ENCODE measurements at regions not wholly inside any gene's neighbourhood (a gene's known extent, or its start where the extent isn't known, plus 50 kb on each side); places are given as distances from the start of the nearest gene placed in this dataset.

DNA sequence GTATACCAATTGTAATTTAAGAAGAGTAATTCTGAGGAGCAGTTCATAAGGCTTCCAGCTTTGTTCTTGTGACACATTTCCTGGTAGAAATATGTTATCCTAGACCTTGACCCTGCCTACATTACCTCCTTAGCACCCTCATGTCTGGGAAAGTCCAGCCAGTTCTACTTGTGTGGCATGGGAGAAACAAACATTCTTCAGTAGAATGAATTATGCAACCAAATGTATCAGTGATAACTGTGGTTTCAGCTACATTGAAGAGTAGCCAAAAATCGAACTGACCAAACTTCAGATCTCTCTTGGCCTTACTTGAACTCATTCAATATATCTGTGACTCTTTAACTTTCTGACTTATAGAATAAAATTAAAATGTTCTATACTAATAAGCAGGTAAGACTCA lies 308.1 kb upstream of the LYPLAL1 start:
- no peaks in the 10 kb centered on the region for H3K9me1 ChIP-seq (ENCODE audit: control insufficient read depth, insufficient read depth, low read length)
- no peaks in the 10 kb centered on the region for H3K79me2 ChIP-seq (ENCODE audit: control insufficient read depth, insufficient read depth, low read length)
- H3K27me3 ChIP-seq (ENCODE audit: control insufficient read depth in 2 of 2, insufficient read depth in 2 of 2, low read length in 2 of 2), result no peaks in the 10 kb centered on the region
- H3K9me3 ChIP-seq (replicated peaks; ENCODE audit: control insufficient read depth, insufficient read depth, low read depth, low read length), result no peaks in the 10 kb centered on the region
- FAIRE-seq (no peak), DNase-seq (ENCODE audit: extremely low read depth in 1 of 4, low spot score in 3 of 4) (no peak), ATAC-seq (no peak)
- H4K20me1 ChIP-seq (replicated peaks; ENCODE audit: control insufficient read depth, insufficient read depth, low read length), result no peaks in the 10 kb centered on the region
- H3K9ac ChIP-seq (ENCODE audit: insufficient read depth in 1 of 2, low read depth in 2 of 2, low read length in 2 of 2), result no peak overlapping the region
- H3K27ac ChIP-seq (ENCODE audit: extremely low read depth, low read depth, low read length), result no peak overlapping the region
- H3K4me3 ChIP-seq, result no peak overlapping the region
- H3K4me2 ChIP-seq (ENCODE audit: insufficient read depth, low read length), result no peak overlapping the region
- no TSS peak for BruUV-seq (replicated peaks)
- no peak overlapping the region for H2AFZ ChIP-seq (ENCODE audit: low read depth, low read length)
- CTCF ChIA-PET (ENCODE audit: low intra/inter-chr PET ratio), result no interaction called here
- POLR2A ChIA-PET, result no interaction called here
- in situ Hi-C loops (cut with MboI), result no loop called here
- WGBS (ENCODE audit: insufficient coverage, low coverage, missing lambda C conversion rate), result 0% methylated on average over 1 of the region's 1 CpG
- intact Hi-C loops (cut with micrococcal nuclease), result no loop called here
- TF ChIP-seq ZNF583 (CRISPR knock-in tag; IDR thresholded peaks at IDR 0.05) (no peak), ESRRB (CRISPR knock-in tag; IDR thresholded peaks at IDR 0.05; ENCODE audit: borderline replicate concordance) (no peak), MED1 (CRISPR knock-in tag; IDR thresholded peaks at IDR 0.05; ENCODE audit: borderline replicate concordance) (no peak), SIX5 (IDR thresholded peaks at IDR 0.05; ENCODE audit: borderline replicate concordance in 1 of 2, insufficient read depth in 1 of 2, low read depth in 1 of 2, low read length in 2 of 2) (no peak), HDGF (IDR thresholded peaks at IDR 0.05) (no peak), FOXO4 (CRISPR knock-in tag; IDR thresholded peaks at IDR 0.05) (no peak), ZNF175 (CRISPR knock-in tag; IDR thresholded peaks at IDR 0.05; ENCODE audit: low read depth) (no peak), FOXA1 (IDR thresholded peaks at IDR 0.05; ENCODE audit: borderline replicate concordance) (no peak), SREBF2 (CRISPR knock-in tag; IDR thresholded peaks at IDR 0.05) (no peak), ZNF644 (tag; IDR thresholded peaks at IDR 0.05; ENCODE audit: low read depth) (no peak), GABPB1 (CRISPR knock-in tag; IDR thresholded peaks at IDR 0.05) (no peak), SMC3 (conservative IDR thresholded peaks at IDR 0.05; ENCODE audit: insufficient read depth, low read depth, low read length) (no peak), ZNF282 (CRISPR knock-in tag; IDR thresholded peaks at IDR 0.05) (no peak), NFE2L1 (tag; IDR thresholded peaks at IDR 0.05; ENCODE audit: borderline replicate concordance, low read depth) (no peak), STAT5B (CRISPR knock-in tag; IDR thresholded peaks at IDR 0.05) (no peak), TAF9B (IDR thresholded peaks at IDR 0.05; ENCODE audit: partially characterized antibody) (no peak), RB1 (IDR thresholded peaks at IDR 0.05; ENCODE audit: low read depth) (no peak)
- TF ChIP-seq, protein P1, sequence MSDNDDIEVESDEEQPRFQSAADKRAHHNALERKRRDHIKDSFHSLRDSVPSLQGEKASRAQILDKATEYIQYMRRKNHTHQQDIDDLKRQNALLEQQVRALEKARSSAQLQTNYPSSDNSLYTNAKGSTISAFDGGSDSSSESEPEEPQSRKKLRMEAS (CRISPR knock-in tag; IDR thresholded peaks at IDR 0.05), result no peak
- TF ChIP-seq, protein P2, sequence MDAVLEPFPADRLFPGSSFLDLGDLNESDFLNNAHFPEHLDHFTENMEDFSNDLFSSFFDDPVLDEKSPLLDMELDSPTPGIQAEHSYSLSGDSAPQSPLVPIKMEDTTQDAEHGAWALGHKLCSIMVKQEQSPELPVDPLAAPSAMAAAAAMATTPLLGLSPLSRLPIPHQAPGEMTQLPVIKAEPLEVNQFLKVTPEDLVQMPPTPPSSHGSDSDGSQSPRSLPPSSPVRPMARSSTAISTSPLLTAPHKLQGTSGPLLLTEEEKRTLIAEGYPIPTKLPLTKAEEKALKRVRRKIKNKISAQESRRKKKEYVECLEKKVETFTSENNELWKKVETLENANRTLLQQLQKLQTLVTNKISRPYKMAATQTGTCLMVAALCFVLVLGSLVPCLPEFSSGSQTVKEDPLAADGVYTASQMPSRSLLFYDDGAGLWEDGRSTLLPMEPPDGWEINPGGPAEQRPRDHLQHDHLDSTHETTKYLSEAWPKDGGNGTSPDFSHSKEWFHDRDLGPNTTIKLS (IDR thresholded peaks at IDR 0.05; ENCODE audit: borderline replicate concordance, low read depth), result no peak
- TF ChIP-seq, protein P3, sequence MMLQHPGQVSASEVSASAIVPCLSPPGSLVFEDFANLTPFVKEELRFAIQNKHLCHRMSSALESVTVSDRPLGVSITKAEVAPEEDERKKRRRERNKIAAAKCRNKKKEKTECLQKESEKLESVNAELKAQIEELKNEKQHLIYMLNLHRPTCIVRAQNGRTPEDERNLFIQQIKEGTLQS (IDR thresholded peaks at IDR 0.05), result no peak
- TF ChIP-seq, protein P3 (CRISPR knock-in tag; conservative IDR thresholded peaks at IDR 0.05), result no peak
- H3K36me3 ChIP-seq (ENCODE audit: control insufficient read depth, insufficient read depth, low read length), result no peaks in the 10 kb centered on the region
- H3K4me1 ChIP-seq (replicated peaks in 1 of 2; ENCODE audit: control insufficient read depth in 2 of 2, insufficient read depth in 2 of 2, low read length in 2 of 2), result no peaks in the 10 kb centered on the region
